Common myeloid progenitor, CD34-positive (primary cell): ENCODE measurements at regions not wholly inside any gene's neighbourhood (a gene's known extent, or its start where the extent isn't known, plus 50 kb on each side); places are given as distances from the start of the nearest gene placed in this dataset.
"Not testable (repeated sequence)": the region's sequence is repeated elsewhere in the genome, so short reads cannot be mapped to it uniquely, and the experiment has no call there.

Source experiments
- CTCF ChIA-PET: fragments of 350-600 bp; sonication (Branson Sonifier 250); formaldehyde crosslinking; loops from one replicate; lab custom pipeline; 2021; ENCODE audit warnings: antibody characterized with exemption; lab: Charles Lee
- POLR2A ChIA-PET: fragments of 350-600 bp; sonication (Branson Sonifier 250); formaldehyde crosslinking; loops from one replicate; lab custom pipeline; 2021; ENCODE audit warnings: antibody characterized with exemption; lab: Charles Lee
- DNase-seq, 3 donors: peaks; one replicate each; pipeline versions ENCODE4 v3.0.0 to v3.0.0-alpha.2; 2013
- H3K27ac ChIP-seq, 2 experiments: 1 replicate in 1 of 2; 2 replicates in 1 of 2; pipeline ENCODE4 v1.7.0; 2013; ENCODE audit warnings: inconsistent platforms in 2 of 2, low read length in 2 of 2, mild to moderate bottlenecking in 2 of 2, low read depth in 1 of 2, moderate library complexity in 1 of 2; ENCODE audit not compliant: severe bottlenecking in 2 of 2, insufficient read depth in 1 of 2, poor library complexity in 1 of 2
- H3K27me3 ChIP-seq, 5 experiments: replicated peaks in 2 of 5; 1 replicate in 3 of 5; 2 replicates in 2 of 5; pipeline versions ENCODE4 v1.6.1 to v1.7.0; 2013; ENCODE audit warnings: low read length in 4 of 5, mild to moderate bottlenecking in 2 of 5, moderate library complexity in 2 of 5, inconsistent platforms in 1 of 5; ENCODE audit not compliant: insufficient read depth in 5 of 5, control insufficient read depth in 4 of 5
- H3K36me3 ChIP-seq, 4 experiments: 1 replicate in 2 of 4; 2 replicates in 2 of 4; pipeline versions ENCODE4 v1.6.1 to v1.7.0; 2013; ENCODE audit warnings: low read length in 3 of 4, control low read depth in 1 of 4, mild to moderate bottlenecking in 1 of 4; ENCODE audit not compliant: control insufficient read depth in 4 of 4, insufficient read depth in 4 of 4
- H3K4me1 ChIP-seq, 4 experiments: 1 replicate in 3 of 4; 2 replicates in 1 of 4; pipeline versions ENCODE4 v1.6.1 to v1.7.1; 2013; ENCODE audit warnings: low read length in 3 of 4, mild to moderate bottlenecking in 3 of 4, control low read depth in 1 of 4, inconsistent platforms in 1 of 4, moderate library complexity in 1 of 4; ENCODE audit not compliant: control insufficient read depth in 4 of 4, insufficient read depth in 4 of 4; ENCODE audit errors: control extremely low read depth in 1 of 4
- H3K4me3 ChIP-seq, 7 experiments: 1 replicate in 4 of 7; 2 replicates in 3 of 7; pipeline versions ENCODE4 v1.5.1 to v1.7.0; 2013; ENCODE audit warnings: mild to moderate bottlenecking in 7 of 7, low read length in 6 of 7, moderate library complexity in 6 of 7, inconsistent platforms in 2 of 7, low read depth in 2 of 7, control low read depth in 1 of 7; ENCODE audit not compliant: insufficient read depth in 4 of 7, control insufficient read depth in 1 of 7; ENCODE audit errors: extremely low read depth in 1 of 7
- H3K9me3 ChIP-seq, 5 experiments: 1 replicate in 4 of 5; 2 replicates in 1 of 5; pipeline versions ENCODE4 v1.6.1 to v1.7.1; 2013; ENCODE audit warnings: low read length in 4 of 5, mild to moderate bottlenecking in 2 of 5, inconsistent platforms in 1 of 5, low read depth in 1 of 5, moderate library complexity in 1 of 5; ENCODE audit not compliant: control insufficient read depth in 4 of 5, insufficient read depth in 2 of 5; ENCODE audit errors: control extremely low read depth in 1 of 5
- WGBS: methylation state at CpG from one replicate; pipeline ENCODE4 v1.1.5; 2013; ENCODE audit not compliant: insufficient coverage; 5-methylcytosine and 5-hydroxymethylcytosine counted together

DNA sequence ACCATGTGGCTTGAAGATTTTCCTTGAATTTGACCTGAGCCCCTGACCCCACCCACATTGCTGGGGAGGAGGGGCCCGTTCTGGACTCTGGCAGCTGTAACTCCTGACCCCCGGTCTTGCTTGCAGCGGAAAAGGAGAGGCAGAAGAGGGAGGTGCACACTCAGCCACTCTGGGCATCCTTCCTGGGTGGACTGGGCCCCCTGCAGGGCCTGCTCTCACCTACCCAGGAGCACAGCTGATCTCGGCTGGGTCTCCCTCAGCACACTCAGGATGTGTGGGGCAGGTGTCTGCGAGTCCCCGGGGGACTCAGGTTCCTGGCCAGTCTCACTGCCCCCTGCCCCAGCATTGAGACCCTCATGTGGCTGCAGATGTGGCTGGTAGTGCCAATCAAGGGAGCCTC, 57.5 kb upstream of the ZNF267 start:
- WGBS: no CpG with 5 or more reads among the region's 6 CpGs
- H3K27ac ChIP-seq, DNase-seq, H3K4me3 ChIP-seq, POLR2A ChIA-PET, CTCF ChIA-PET, H3K36me3 ChIP-seq, H3K4me1 ChIP-seq: not testable (repeated sequence)
- Histone ChIP-seq H3K9me3 (peaks cover 2 to 14% (median 10%) of the 10 kb centered on the region in 5 experiments), H3K27me3 (peaks cover 0 to 15% (median 2%) of the 10 kb centered on the region in 5 experiments)

DNA sequence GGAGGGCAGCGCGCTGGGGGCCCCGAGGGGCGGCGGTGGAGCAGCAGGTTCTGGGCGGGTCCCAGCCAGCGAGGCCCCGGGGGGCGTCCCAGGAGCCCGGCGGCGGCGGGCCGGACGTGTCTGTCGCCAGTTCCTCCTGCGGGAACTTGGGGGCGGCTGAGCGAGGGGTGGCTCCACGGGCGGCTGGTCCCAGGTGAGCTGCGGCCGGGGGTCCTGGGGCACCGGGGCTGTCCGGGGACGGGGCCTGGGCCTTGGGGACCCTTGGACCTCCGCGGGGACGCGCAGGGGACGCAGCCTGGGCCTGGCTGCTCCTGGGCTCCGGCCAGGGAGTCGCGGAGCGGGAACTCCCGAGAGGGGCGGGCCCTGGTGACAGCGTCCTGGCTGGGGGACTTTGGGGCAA, 54.2 kb upstream of the ZNF267 start:
- Histone ChIP-seq H3K4me1 (no peaks in the 10 kb centered on the region), H3K36me3 (no peaks in the 10 kb centered on the region), H3K27ac (no peak overlapping the region), H3K9me3 (peaks cover 2 to 14% (median 10%) of the 10 kb centered on the region in 5 experiments), H3K27me3 (peaks cover 0 to 15% (median 2%) of the 10 kb centered on the region in 5 experiments), H3K4me3 (peak overlapping the region in 1 of 7 experiments; percentile 4)
- no peak for DNase-seq
- 32% methylated on average over 29 of the region's 38 CpGs for WGBS
- ChIA-PET CTCF (no interaction called here), POLR2A (interaction anchor here (0.6 kb wide), 1 partner anchor 426 kb away, joined by 3 read pairs; the partner anchor contains the start of gene ITGAD)

DNA sequence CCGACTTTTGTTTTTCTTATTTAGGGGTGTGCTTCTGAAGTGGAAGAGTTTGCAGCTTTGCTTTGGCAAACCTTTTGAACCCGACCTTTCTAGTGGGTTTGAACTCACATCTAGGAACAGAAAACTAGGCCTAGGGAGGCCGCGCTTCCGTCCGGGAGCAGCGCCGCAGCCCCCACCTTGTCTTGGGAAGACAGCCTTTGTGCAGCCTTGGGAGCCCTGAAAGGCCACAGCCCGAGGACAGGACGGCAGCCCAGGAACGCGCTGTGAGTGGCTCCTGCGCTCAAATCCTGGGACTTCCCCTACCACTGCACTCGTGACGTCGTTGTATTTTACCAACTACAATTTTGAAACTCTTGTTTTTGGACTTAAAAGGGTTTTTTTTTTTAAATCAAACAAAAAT, 53.7 kb upstream of the ZNF267 start:
- no peaks in the 10 kb centered on the region for H3K36me3 ChIP-seq
- H3K27ac ChIP-seq: no peak overlapping the region
- H3K4me1 ChIP-seq: no peaks in the 10 kb centered on the region
- peaks cover 0 to 15% (median 2%) of the 10 kb centered on the region in 5 experiments for H3K27me3 ChIP-seq
- CTCF ChIA-PET: no interaction called here
- H3K9me3 ChIP-seq: peaks cover 2 to 14% (median 10%) of the 10 kb centered on the region in 5 experiments
- no peak overlapping the region for H3K4me3 ChIP-seq
- DNase-seq: no peak
- POLR2A ChIA-PET: no interaction called here
- 84% methylated on average over 13 of the region's 16 CpGs for WGBS
